ENCODE measurements at regions not wholly inside any gene's neighbourhood (a gene's known extent, or its start where the extent isn't known, plus 50 kb on each side); places are given as distances from the start of the nearest gene placed in this dataset.

DNA sequence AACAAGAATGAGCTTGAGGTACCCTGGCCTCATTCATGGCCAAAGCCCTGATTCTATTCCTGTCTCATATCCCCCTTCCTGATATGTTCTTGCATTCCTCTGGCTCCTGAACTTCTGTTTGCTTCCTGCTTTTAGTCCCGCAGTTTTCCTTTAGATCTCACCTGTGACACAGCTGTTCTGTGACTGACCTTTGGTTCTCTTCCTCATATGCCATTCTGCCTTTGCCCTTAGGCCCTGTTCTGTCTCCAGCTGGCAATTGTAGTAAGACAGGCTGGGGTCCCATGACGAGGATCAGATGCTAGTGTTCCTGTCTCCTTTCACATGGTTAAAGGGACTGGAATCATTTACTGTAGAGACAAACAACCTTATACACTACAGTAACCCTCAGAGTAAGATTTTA lies 59.0 kb upstream of the PDE3B start:
- Histone ChIP-seq H3K27ac (ENCODE audit: low read depth, low read length) (no peak overlapping the region), H3K9me3 (ENCODE audit: control insufficient read depth in 1 of 2, insufficient read depth in 1 of 2, low read depth in 1 of 2, low read length in 2 of 2) (no peaks in the 10 kb centered on the region), H3K9ac (ENCODE audit: low read length) (no peak overlapping the region), H3K4me3 (replicated peaks in 1 of 2; ENCODE audit: low read depth in 1 of 2, low read length in 2 of 2) (no peak overlapping the region), H3K9me2 (ENCODE audit: insufficient read depth) (no peaks in the 10 kb centered on the region), H3K27me3 (ENCODE audit: insufficient read depth, low read length) (no peaks in the 10 kb centered on the region), H2AFZ (ENCODE audit: low read depth, low read length, poor library complexity, severe bottlenecking) (no peak overlapping the region), H3K79me2 (ENCODE audit: insufficient read depth, low read length) (no peaks in the 10 kb centered on the region), H3K4me2 (ENCODE audit: low read length) (no peak overlapping the region), H4K20me1 (ENCODE audit: insufficient read depth) (no peaks in the 10 kb centered on the region), H3K36me3 (ENCODE audit: control insufficient read depth in 1 of 2, insufficient read depth in 2 of 2, low read length in 2 of 2) (no peaks in the 10 kb centered on the region), H3K4me1 (ENCODE audit: control insufficient read depth in 1 of 2, insufficient read depth in 2 of 2, low read length in 2 of 2) (peaks cover 0 to 4% of the 10 kb centered on the region in 2 experiments; a peak in 1 of 4 replicates)
- CTCF ChIA-PET, result no interaction called here
- RAD21 ChIA-PET (ENCODE audit: low non-redundant PET in 1 of 2, low total read pairs in 2 of 2, uncharacterized antibody in 2 of 2, unreplicated experiment in 2 of 2), result no interaction called here
- POLR2A ChIA-PET, result no interaction called here
- DNase-seq (ENCODE audit: low read depth, low spot score), result no peak
- intact Hi-C loops (cut with micrococcal nuclease), result no loop called here
- BruUV-seq (replicated peaks), result no TSS peak
- no peak for ATAC-seq
- no peak for TF ChIP-seq ZFX (IDR thresholded peaks at IDR 0.05)
- TF ChIP-seq ATF3 (IDR thresholded peaks at IDR 0.05), result no peak

DNA sequence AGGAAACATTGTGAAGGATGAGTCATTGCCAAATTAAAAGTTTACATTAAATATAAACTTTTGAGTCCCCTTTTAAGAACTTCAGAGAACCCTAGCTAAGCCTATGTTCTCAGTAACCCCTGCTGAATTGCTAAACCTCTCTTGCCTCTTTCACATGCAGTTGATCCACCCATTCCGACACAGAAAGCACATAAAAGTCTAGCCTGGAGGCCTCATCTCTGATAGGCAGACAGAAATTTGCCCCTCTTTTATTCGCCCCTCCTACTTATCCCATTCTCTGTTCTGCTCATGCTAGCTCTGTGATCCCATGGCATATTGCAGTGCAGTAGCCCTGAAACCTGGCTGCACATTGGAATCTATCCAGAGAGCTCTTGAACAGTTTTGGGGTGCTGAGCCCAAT lies 58.2 kb upstream of the PDE3B start:
- POLR2A ChIA-PET, result no interaction called here

GRCh38 chr11:14587258-14587657 lies 56.3 kb upstream of the PDE3B start:
- ChIA-PET POLR2A (no interaction called here), RAD21 (ENCODE audit: low non-redundant PET in 1 of 2, low total read pairs in 2 of 2, uncharacterized antibody in 2 of 2, unreplicated experiment in 2 of 2) (no interaction called here), CTCF (no interaction called here)
- DNase-seq (ENCODE audit: low read depth, low spot score) (no peak), ATAC-seq (no peak)
- Histone ChIP-seq H3K79me2 (ENCODE audit: insufficient read depth, low read length) (no peaks in the 10 kb centered on the region), H3K9me3 (ENCODE audit: control insufficient read depth in 1 of 2, insufficient read depth in 1 of 2, low read depth in 1 of 2, low read length in 2 of 2) (no peaks in the 10 kb centered on the region), H3K4me2 (ENCODE audit: low read length) (no peak overlapping the region), H4K20me1 (ENCODE audit: insufficient read depth) (no peaks in the 10 kb centered on the region), H3K4me3 (replicated peaks in 1 of 2; ENCODE audit: low read depth in 1 of 2, low read length in 2 of 2) (no peak overlapping the region), H3K9me2 (ENCODE audit: insufficient read depth) (no peaks in the 10 kb centered on the region), H3K9ac (ENCODE audit: low read length) (no peak overlapping the region), H3K36me3 (ENCODE audit: control insufficient read depth in 1 of 2, insufficient read depth in 2 of 2, low read length in 2 of 2) (no peaks in the 10 kb centered on the region), H3K27ac (ENCODE audit: low read depth, low read length) (no peak overlapping the region), H2AFZ (ENCODE audit: low read depth, low read length, poor library complexity, severe bottlenecking) (no peak overlapping the region), H3K27me3 (ENCODE audit: insufficient read depth, low read length) (no peaks in the 10 kb centered on the region), H3K4me1 (ENCODE audit: control insufficient read depth in 1 of 2, insufficient read depth in 2 of 2, low read length in 2 of 2) (peaks cover 0 to 4% of the 10 kb centered on the region in 2 experiments; a peak in 1 of 4 replicates)
- TF ChIP-seq ZNF274 (IDR thresholded peaks at IDR 0.05; ENCODE audit: low read depth, low read length) (no peak), RAD21 (IDR thresholded peaks at IDR 0.05; ENCODE audit: low read depth) (no peak), ZFX (IDR thresholded peaks at IDR 0.05) (no peak), YY1 (IDR thresholded peaks at IDR 0.05; ENCODE audit: extremely low read depth, insufficient replicate concordance, low read depth, low read length) (no peak), FOSL1 (IDR thresholded peaks at IDR 0.05; ENCODE audit: low read depth) (no peak)
- TF ChIP-seq, protein P1, sequence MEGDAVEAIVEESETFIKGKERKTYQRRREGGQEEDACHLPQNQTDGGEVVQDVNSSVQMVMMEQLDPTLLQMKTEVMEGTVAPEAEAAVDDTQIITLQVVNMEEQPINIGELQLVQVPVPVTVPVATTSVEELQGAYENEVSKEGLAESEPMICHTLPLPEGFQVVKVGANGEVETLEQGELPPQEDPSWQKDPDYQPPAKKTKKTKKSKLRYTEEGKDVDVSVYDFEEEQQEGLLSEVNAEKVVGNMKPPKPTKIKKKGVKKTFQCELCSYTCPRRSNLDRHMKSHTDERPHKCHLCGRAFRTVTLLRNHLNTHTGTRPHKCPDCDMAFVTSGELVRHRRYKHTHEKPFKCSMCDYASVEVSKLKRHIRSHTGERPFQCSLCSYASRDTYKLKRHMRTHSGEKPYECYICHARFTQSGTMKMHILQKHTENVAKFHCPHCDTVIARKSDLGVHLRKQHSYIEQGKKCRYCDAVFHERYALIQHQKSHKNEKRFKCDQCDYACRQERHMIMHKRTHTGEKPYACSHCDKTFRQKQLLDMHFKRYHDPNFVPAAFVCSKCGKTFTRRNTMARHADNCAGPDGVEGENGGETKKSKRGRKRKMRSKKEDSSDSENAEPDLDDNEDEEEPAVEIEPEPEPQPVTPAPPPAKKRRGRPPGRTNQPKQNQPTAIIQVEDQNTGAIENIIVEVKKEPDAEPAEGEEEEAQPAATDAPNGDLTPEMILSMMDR (IDR thresholded peaks at IDR 0.05 in 2 of 3, conservative IDR thresholded peaks at IDR 0.05 in 1 of 3; ENCODE audit: borderline replicate concordance in 1 of 3, insufficient read depth in 1 of 3, low read depth in 2 of 3, low read length in 2 of 3), result no peak
- intact Hi-C loops (cut with micrococcal nuclease), result no loop called here
- no TSS peak for BruUV-seq (replicated peaks)

More for the DNA sequence above, 58.2 kb upstream of the PDE3B start:
- BruUV-seq (replicated peaks), result no TSS peak
- RAD21 ChIA-PET (ENCODE audit: low non-redundant PET in 1 of 2, low total read pairs in 2 of 2, uncharacterized antibody in 2 of 2, unreplicated experiment in 2 of 2), result no interaction called here
- Histone ChIP-seq H3K9me3 (ENCODE audit: control insufficient read depth in 1 of 2, insufficient read depth in 1 of 2, low read depth in 1 of 2, low read length in 2 of 2) (no peaks in the 10 kb centered on the region), H3K36me3 (ENCODE audit: control insufficient read depth in 1 of 2, insufficient read depth in 2 of 2, low read length in 2 of 2) (no peaks in the 10 kb centered on the region), H3K9me2 (ENCODE audit: insufficient read depth) (no peaks in the 10 kb centered on the region), H3K9ac (ENCODE audit: low read length) (no peak overlapping the region), H4K20me1 (ENCODE audit: insufficient read depth) (no peaks in the 10 kb centered on the region), H3K4me2 (ENCODE audit: low read length) (no peak overlapping the region), H2AFZ (ENCODE audit: low read depth, low read length, poor library complexity, severe bottlenecking) (no peak overlapping the region), H3K27ac (ENCODE audit: low read depth, low read length) (no peak overlapping the region), H3K79me2 (ENCODE audit: insufficient read depth, low read length) (no peaks in the 10 kb centered on the region), H3K4me3 (replicated peaks in 1 of 2; ENCODE audit: low read depth in 1 of 2, low read length in 2 of 2) (no peak overlapping the region), H3K27me3 (ENCODE audit: insufficient read depth, low read length) (no peaks in the 10 kb centered on the region), H3K4me1 (ENCODE audit: control insufficient read depth in 1 of 2, insufficient read depth in 2 of 2, low read length in 2 of 2) (peaks cover 0 to 4% of the 10 kb centered on the region in 2 experiments; a peak in 1 of 4 replicates)
- intact Hi-C loops (cut with micrococcal nuclease), result no loop called here
- DNase-seq (ENCODE audit: low read depth, low spot score) (no peak), ATAC-seq (no peak)
- no peak for TF ChIP-seq EGR1 (IDR thresholded peaks at IDR 0.05; ENCODE audit: low read depth)
- CTCF ChIA-PET, result no interaction called here

All from HCT116 (cell line).